PFSK-1 (cell line): ENCODE measurements at regions not wholly inside any gene's neighbourhood (a gene's known extent, or its start where the extent isn't known, plus 50 kb on each side); places are given as distances from the start of the nearest gene placed in this dataset.

Source experiments
- FOXP2 ChIP-seq: optimal IDR thresholded peaks from 2 replicates; pipeline ENCODE3; 2011; ENCODE audit warnings: borderline replicate concordance, control low read depth, inconsistent platforms; ENCODE audit not compliant: insufficient read depth; ENCODE audit errors: extremely low read length, extremely low read depth
- POLR2AphosphoS5 ChIP-seq: IDR thresholded peaks from 2 replicates; pipeline ENCODE4 v1.6.1; 2012; ENCODE audit warnings: low read depth, mild to moderate bottlenecking, control low read depth, low read length, moderate library complexity
- SIN3A ChIP-seq: IDR thresholded peaks from 2 replicates; pipeline ENCODE4 v1.6.1; 2012; ENCODE audit warnings: mild to moderate bottlenecking, low read length, moderate library complexity, borderline replicate concordance; ENCODE audit not compliant: insufficient read depth
- TAF1 ChIP-seq: IDR thresholded peaks from 2 replicates; pipeline ENCODE4 v1.6.1; 2012; ENCODE audit warnings: low read length, control low read depth, borderline replicate concordance; ENCODE audit not compliant: insufficient read depth
- TF ChIP-seq, protein P1 (sequence below), 2 experiments: IDR thresholded peaks; 2 replicates each; pipeline versions ENCODE4 v1.6.1 to v1.8.0; 2011 to 2012; ENCODE audit warnings: low read depth in 2 of 2, low read length in 2 of 2, control low read depth in 1 of 2, inconsistent platforms in 1 of 2, mild to moderate bottlenecking in 1 of 2, moderate library complexity in 1 of 2; ENCODE audit not compliant: insufficient read depth in 1 of 2

DNA sequence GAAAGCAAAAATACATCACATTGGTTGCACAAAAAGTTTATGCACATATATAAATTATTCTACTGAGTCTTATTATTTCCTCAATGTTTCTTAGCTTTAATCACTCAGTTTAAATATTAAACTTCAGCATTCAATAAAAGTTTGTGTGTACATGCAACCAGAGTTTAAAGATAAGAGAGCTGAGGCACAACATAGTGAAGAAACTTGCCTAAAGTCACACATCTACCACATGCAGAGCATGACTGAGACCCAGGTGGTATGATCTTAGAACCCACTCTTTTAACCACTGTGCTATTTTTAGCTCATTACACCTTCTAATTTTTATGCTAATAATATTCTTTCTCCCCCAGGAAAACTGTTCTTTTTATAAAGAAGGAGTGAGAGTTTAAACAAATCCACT is 96.1 kb upstream of the GOLIM4 start:
- TF ChIP-seq, protein P1, sequence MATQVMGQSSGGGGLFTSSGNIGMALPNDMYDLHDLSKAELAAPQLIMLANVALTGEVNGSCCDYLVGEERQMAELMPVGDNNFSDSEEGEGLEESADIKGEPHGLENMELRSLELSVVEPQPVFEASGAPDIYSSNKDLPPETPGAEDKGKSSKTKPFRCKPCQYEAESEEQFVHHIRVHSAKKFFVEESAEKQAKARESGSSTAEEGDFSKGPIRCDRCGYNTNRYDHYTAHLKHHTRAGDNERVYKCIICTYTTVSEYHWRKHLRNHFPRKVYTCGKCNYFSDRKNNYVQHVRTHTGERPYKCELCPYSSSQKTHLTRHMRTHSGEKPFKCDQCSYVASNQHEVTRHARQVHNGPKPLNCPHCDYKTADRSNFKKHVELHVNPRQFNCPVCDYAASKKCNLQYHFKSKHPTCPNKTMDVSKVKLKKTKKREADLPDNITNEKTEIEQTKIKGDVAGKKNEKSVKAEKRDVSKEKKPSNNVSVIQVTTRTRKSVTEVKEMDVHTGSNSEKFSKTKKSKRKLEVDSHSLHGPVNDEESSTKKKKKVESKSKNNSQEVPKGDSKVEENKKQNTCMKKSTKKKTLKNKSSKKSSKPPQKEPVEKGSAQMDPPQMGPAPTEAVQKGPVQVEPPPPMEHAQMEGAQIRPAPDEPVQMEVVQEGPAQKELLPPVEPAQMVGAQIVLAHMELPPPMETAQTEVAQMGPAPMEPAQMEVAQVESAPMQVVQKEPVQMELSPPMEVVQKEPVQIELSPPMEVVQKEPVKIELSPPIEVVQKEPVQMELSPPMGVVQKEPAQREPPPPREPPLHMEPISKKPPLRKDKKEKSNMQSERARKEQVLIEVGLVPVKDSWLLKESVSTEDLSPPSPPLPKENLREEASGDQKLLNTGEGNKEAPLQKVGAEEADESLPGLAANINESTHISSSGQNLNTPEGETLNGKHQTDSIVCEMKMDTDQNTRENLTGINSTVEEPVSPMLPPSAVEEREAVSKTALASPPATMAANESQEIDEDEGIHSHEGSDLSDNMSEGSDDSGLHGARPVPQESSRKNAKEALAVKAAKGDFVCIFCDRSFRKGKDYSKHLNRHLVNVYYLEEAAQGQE (IDR thresholded peaks at IDR 0.05; ENCODE audit: insufficient read depth in 1 of 2, low read depth in 2 of 2, low read length in 2 of 2), result no peak
- no peak for TF ChIP-seq POLR2AphosphoS5
- no peak for TF ChIP-seq TAF1
- TF ChIP-seq FOXP2, result no peak
- TF ChIP-seq SIN3A, result no peak

DNA sequence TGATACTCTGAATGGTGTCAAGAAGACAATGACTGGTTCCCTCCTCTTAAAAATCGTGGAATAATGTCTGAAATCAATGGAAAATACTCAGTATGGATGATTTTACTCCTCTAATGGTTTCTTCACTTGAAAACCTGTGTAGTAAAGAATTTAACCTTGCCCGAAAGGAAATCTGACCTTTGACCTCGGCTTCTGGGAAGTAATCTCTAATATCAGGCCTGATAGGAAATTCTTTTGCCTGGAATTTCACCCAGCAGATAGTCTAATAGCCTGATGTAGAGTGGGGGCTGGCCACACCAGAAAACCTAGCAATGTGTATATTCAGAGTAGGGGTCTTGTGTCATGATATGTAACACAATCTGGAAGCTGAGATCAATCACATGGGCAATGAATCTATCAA is 91.5 kb upstream of the GOLIM4 start:
- TF ChIP-seq SIN3A, result no peak

DNA sequence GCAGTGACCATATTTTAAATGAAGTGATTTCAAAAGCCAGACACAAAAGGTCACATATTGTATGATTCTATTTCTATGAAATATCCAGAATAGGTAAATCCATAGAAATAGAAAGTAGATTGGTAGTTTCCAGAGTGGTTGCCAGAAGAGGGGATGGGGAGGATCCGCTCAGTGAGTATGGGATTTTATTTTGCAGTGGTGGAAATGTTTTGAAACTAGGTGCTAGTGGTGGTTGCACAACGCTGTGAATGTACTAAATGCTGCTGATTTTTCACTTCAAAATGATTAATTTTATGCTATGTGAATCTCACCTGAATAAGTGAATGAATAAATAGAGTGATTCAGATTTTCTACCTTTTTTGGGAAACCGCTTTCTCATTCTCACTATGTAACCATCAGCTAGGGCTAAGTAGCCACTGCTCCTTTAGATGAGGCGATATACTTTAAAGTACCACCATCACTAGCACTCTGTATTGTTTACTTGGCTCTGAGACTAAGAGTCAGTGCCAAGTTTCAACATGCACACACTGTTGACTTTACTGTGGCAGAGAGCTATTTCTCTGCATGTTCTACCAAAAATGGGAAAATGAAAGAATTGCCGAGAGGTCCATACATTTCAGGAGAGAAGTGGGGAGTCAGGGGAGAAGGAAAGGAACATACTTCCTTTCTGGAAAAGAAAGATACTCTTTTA is 90.7 kb upstream of the GOLIM4 start:
- TF ChIP-seq SIN3A (no peak), TAF1 (no peak), POLR2AphosphoS5 (no peak), FOXP2 (no peak)
- TF ChIP-seq, protein P1 (IDR thresholded peaks at IDR 0.05; ENCODE audit: insufficient read depth in 1 of 2, low read depth in 2 of 2, low read length in 2 of 2), result no peak

DNA sequence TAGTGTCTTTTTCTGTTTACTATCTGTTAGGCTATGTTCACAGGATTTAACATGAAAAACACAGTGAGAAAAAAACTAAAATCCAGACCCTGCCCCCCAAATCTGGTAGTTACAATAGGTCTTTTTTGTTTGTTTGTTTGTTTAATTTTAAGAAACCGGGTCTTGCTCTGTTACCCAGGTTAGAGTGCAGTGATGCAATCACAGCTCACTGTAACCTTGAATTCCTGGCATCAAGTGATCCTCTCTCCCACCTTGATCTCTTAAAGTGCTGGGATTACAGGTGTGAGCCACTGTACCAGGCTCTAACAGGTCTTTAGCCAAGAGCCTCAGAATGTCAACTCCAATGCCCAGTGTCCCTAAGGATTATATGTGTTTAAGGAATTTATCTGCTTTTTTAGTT is 88.0 kb upstream of the GOLIM4 start:
- no peak for TF ChIP-seq FOXP2
- TF ChIP-seq SIN3A, result no peak
- no peak for TF ChIP-seq TAF1
- TF ChIP-seq POLR2AphosphoS5, result no peak
- TF ChIP-seq, protein P1 (IDR thresholded peaks at IDR 0.05; ENCODE audit: insufficient read depth in 1 of 2, low read depth in 2 of 2, low read length in 2 of 2), result no peak

DNA sequence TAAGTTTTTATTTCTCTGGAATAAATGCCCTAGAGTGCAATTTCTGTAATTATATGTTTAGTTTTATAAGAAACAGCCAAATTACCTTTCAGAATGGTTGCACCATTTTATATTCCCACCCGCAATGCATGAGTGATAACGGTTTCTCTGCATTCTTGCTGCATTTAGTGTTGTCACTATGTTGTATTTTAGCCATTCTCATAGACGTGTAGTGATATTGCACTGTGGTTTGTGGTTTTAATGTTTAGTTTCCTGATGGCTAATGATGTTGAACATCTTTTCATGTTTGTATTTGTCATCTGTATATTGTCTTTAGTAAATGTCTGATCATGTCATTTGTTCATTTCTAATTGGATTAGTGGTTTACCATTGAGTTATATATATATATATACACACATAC is 73.0 kb upstream of the GOLIM4 start:
- TF ChIP-seq FOXP2 (no peak), POLR2AphosphoS5 (no peak), SIN3A (no peak), TAF1 (no peak)
- TF ChIP-seq, protein P1 (IDR thresholded peaks at IDR 0.05; ENCODE audit: insufficient read depth in 1 of 2, low read depth in 2 of 2, low read length in 2 of 2), result no peak
